HepG2 (cell line): ENCODE measurements at regions not wholly inside any gene's neighbourhood (a gene's known extent, or its start where the extent isn't known, plus 50 kb on each side); places are given as distances from the start of the nearest gene placed in this dataset.

Experiments
- CREB3 ChIP-seq: sonication (generic); formaldehyde crosslinking; IDR thresholded peaks from 2 replicates; pipeline ENCODE4 v1.5.0; 2020; ENCODE audit warnings: missing genetic modification reagents
- CTCF ChIP-seq: sonication (generic); formaldehyde crosslinking; IDR thresholded peaks from 2 replicates; pipeline ENCODE4 v1.5.0; 2020; ENCODE audit warnings: mild to moderate bottlenecking, missing genetic modification reagents, moderate library complexity
- EP300 ChIP-seq, 3 experiments: sonication (generic) in 1 of 3; formaldehyde crosslinking in 1 of 3; IDR thresholded peaks; 2 replicates each; pipeline versions ENCODE4 v1.5.1 to v1.6.1; 2011 to 2020; ENCODE audit warnings: low read depth in 2 of 3, low read length in 2 of 3, borderline replicate concordance in 1 of 3, improper control_type of control experiment in 1 of 3, mild to moderate bottlenecking in 1 of 3, missing genetic modification reagents in 1 of 3, moderate library complexity in 1 of 3
- GABPA ChIP-seq, 2 experiments: IDR thresholded peaks; 2 replicates each; pipeline ENCODE4 v1.6.1; 2011 to 2016; ENCODE audit warnings: low read depth in 2 of 2, low read length in 1 of 2, missing biosample characterization in 1 of 2, missing genetic modification characterization in 1 of 2
- HNF4G ChIP-seq, 2 experiments: sonication (generic) in 1 of 2; formaldehyde crosslinking in 1 of 2; IDR thresholded peaks; 2 replicates each; pipeline versions ENCODE4 v1.4.0 to v1.6.1; 2011 to 2020; ENCODE audit warnings: borderline replicate concordance in 2 of 2, low read depth in 2 of 2, mild to moderate bottlenecking in 2 of 2, low read length in 1 of 2, missing genetic modification reagents in 1 of 2, moderate library complexity in 1 of 2
- KDM5A ChIP-seq: fragments of 200-600 bp; sonication (generic); IDR thresholded peaks from 2 replicates; pipeline ENCODE4 v1.7.0; 2018; ENCODE audit warnings: antibody characterized with exemption, mild to moderate bottlenecking, low read length, borderline replicate concordance
- PRDM4 ChIP-seq: sonication (generic); formaldehyde crosslinking; IDR thresholded peaks from 2 replicates; pipeline ENCODE4 v1.9.0; 2021; ENCODE audit warnings: missing genetic modification reagents, borderline replicate concordance
- PTBP1 ChIP-seq: fragments of 200-400 bp; formaldehyde crosslinking; IDR thresholded peaks from 2 replicates; pipeline ENCODE4 v1.6.1; 2018; ENCODE audit warnings: low read length, low read depth; ENCODE audit not compliant: poor library complexity, severe bottlenecking
- SUZ12 ChIP-seq: fragments of 150-350 bp; IDR thresholded peaks from 2 replicates; pipeline ENCODE4 v1.6.1; 2014; ENCODE audit warnings: low read depth, low read length
- TARDBP ChIP-seq: sonication (generic); formaldehyde crosslinking; IDR thresholded peaks from 2 replicates; pipeline ENCODE4 v1.8.0; 2022; ENCODE audit warnings: mild to moderate bottlenecking, missing genetic modification reagents

GRCh38 chrX:111008126-111008525 is 87.9 kb upstream of the PAK3 start:
- no peak for TF ChIP-seq PTBP1
- no peak for TF ChIP-seq CREB3 (CRISPR knock-in tag)
- no peak for TF ChIP-seq GABPA (IDR thresholded peaks at IDR 0.05; ENCODE audit: low read depth, low read length)
- no peak for TF ChIP-seq GABPA (CRISPR knock-in tag; IDR thresholded peaks at IDR 0.05; ENCODE audit: low read depth)
- TF ChIP-seq PRDM4 = no peak
- no peak for TF ChIP-seq TARDBP (CRISPR knock-in tag)
- TF ChIP-seq CTCF = no peak
- no peak for TF ChIP-seq KDM5A
- no peak for TF ChIP-seq EP300 (IDR thresholded peaks at IDR 0.05; ENCODE audit: low read depth in 2 of 2, low read length in 2 of 2)
- TF ChIP-seq EP300 (CRISPR knock-in tag; IDR thresholded peaks at IDR 0.05; ENCODE audit: borderline replicate concordance) = no peak
- no peak for TF ChIP-seq SUZ12
- TF ChIP-seq HNF4G (IDR thresholded peaks at IDR 0.05; ENCODE audit: borderline replicate concordance, low read depth, low read length) = no peak
- no peak for TF ChIP-seq HNF4G (CRISPR knock-in tag; IDR thresholded peaks at IDR 0.05; ENCODE audit: borderline replicate concordance, low read depth)
